Stimulated activated CD8-positive, alpha-beta memory T cell treated with anti-CD3 and anti-CD28 coated beads, Interleukin-7, amount 100 ng/mL, for 4 hours (primary cell): ENCODE measurements at regions not wholly inside any gene's neighbourhood (a gene's known extent, or its start where the extent isn't known, plus 50 kb on each side); places are given as distances from the start of the nearest gene placed in this dataset.
"Not testable (repeated sequence)": the region's sequence is repeated elsewhere in the genome, so short reads cannot be mapped to it uniquely, and the experiment has no call there.

Experiments
- DNase-seq, 2 donors: peaks; one replicate each; pipeline ENCODE4 v3.0.0-alpha.2; 2020; ENCODE audit warnings: low read depth in 2 of 2

DNA sequence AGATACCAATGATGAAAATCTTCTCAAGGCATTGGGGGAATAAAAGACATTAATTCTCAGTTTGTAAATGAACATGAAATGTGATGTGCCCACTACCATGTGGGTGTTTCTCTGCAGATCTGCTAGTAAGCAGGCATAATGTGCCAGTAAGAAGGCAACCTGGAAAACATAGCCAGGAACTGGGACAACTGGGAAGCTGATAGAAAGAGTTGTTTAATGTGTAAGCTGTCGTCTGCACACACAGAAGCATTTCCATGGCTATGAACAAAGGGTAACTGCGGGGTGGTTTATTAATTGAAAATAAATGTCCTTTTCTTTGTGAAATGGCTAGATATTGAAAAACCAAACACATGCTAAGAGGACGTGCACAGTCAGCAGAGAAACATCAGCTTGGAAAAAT is 52.0 kb downstream of the ZC3H11B start:
- no peak for DNase-seq

DNA sequence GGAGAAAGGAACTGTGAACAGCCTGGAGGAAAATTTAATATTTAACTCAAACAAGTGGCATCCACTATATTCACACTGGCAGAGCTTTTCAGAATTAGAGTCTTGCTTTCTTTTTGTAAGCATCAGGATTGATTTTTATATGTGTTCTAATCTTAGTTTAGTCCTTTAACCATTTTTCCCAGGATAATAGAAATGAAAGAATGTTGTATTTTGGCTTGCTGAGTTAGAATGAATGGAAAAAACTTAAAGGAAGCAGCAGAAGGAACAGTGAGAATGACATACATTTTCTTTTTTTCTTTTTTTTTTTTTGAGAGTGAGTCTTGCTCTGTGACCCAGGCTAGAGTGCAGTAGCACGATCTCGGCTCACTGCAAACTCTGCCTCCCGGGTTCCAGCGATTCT is 53.0 kb downstream of the ZC3H11B start:
- no peak for DNase-seq

DNA sequence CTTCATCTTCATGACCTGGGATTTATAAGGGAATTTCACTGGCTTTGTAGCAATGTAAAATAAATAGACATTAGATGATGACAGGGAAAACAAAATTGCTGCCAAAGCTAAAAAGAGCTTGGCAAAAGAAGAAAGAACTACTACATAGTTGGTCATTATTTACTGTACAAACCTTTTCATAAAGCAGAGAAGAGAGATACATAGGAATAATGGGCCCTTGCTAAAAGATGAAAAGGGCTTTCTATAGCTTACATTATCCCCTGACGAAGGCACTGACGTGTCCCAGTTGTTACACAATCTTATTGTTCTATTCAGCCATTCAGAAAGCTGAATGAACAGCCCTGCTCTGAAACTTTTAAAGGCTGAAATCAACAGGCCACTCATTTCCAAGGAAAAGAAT is 57.1 kb downstream of the ZC3H11B start:
- no peak for DNase-seq

DNA sequence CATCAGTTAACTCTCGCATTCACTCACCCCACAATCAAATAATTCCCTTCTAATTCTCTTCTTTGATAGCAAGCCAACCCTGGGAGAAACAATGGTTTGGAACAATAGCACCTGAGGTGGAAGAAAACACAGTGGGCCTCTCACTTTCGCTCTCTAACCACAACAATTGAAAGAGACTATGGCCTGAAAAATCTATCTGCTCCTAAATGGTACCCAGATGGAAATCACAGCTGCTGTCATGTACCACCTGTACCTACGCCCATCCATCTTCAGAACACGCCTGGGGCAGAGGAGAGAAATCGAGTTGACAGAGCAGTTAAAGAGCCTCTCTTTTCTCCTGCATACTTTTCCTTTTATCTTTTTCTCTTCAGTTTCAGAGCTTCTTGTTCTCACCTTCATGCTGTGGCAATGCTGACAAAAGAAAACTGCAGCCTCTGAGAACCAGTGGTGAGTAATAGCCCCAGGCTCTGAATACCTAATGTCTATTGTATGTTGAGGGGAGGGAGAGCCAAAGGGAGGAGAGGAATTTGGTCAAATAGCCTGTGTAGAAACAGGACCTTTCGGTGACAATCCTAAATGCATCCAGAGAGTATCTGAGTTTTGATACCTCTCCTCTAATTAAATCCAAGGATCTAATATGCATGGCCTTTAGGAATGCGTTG is 57.7 kb downstream of the ZC3H11B start:
- DNase-seq = no peak

DNA sequence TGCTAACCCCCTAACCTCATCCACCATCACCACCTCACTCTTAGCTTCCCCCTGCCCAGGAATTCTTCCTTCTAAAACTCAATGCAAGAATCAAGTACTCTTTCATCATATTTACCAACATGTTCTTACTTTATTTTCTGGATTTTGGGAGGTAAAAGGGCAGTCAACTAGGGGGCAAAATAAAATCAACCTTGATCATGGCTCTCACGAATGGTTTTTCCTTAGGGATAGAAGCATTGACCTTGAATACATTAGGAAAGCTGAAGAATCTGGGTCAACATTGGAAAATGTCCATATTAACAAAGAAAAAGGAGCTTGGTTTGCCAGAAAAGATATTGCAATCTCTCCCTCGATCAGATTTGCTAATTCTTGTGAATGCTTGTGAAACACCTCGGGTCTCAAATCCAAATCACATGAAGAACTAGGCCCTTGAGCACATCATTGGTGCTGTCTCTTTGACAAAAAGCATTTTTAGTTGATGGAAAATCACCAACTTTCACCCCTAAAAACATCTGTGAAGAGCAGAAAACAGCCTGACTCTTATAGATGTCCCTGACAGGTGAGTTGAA is 58.9 kb downstream of the ZC3H11B start:
- DNase-seq = no peak

DNA sequence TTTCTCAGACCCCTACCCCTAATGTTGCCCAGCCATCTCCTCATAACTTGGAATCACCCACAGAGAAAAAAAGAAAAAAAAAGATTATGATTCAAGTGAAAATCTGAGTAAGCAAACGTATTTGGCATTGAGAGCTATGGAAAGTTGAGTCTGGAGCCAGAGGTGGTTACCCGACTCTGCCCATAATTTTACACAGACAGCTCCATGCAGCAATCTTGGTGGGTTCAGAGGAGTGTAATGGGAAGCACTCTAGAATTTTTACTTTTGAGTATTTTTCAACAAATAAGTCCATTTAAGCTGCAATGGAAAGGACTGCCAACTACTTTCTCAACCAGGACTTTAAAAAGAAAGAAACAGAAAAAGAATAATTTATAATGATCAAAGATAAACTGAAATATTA is 62.7 kb downstream of the ZC3H11B start:
- no peak for DNase-seq

DNA sequence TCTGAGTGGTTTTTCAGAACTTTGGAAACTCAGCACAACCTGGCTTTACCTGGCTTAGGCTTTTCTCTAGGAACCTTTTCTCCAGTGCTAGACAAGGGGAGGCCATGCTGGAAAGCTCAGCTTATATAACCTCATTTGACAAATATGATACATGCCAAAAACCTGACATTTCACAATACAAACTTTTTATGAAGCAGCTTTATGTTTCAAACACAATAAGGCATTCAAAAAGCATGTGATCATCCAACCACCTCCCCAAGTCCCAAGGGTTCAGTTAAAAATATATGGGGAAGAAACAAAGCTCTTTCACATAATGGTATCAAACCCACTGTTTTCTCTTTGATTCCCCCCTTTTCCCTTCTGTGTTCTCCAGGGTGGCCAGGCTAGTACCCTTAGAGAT is 63.7 kb downstream of the ZC3H11B start:
- DNase-seq = no peak

DNA sequence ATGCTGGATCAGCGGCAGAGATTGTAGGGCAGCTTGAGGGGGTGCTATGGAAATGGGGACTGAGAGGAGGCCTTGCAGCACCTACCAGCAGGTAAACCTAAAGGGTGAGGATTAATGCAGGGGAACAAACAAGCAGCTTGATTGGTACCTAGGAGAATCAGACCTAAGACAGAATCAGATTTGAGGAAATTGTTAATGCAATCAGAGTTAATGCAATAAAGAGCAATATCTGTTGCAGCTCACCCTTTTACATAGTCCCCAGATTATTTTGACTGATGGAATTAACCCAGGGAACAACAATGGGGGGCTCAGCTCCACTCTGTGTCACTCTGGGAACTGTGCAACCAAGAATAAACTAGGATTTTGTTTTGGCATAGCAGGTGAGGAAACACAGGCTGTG is 64.5 kb downstream of the ZC3H11B start:
- DNase-seq = no peak

DNA sequence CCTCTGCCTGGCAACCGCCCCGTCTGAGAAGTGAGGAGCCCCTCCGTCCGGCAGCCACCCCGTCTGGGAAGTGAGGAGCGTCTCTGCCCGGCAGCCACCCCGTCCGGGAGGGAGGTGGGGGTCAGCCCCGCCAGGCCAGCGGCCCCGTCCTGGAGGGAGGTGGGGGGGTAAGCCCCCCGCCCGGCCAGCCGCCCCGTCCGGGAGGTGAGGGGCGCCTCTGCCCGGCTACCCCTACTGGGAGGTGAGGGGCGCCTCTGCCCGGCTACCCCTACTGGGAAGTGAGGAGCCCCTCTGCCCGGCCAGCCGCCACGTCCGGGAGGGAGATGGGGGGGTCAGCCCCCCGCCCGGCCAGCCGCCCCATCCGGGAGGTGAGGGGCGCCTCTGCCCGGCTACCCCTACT is 67.1 kb downstream of the ZC3H11B start:
- DNase-seq = not testable (repeated sequence)

DNA sequence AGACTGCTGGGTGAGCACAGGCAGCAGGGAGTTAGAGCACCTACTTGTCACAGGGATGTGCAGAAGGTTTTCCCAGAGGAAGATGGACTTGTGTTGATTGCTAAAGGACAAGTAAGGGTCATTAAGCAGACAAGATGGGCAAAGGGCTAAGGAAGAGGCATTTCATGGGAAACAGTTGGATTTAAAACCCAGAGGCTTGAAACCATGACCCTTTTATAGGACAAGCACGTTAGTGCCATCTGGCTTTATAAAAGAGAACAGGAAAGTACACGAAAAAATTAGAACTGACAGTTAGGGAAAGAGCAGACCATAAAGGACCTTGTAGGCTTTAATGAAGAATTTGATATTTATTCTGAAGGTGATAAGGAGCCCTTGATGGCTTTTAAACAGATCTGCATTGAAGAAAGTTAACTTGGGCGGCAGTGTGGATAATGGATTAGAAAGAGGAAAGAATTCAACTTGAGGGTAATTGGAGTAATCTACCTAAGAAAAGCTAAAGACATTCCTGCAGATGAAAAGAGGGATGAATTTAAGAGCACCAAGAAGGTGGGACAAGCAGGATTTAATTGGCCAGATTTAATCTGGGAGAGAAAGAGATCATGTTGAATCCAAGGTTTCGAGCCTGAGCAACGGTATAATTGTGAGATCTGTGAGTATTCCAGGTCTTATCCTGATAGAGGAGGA is 68.6 kb downstream of the ZC3H11B start:
- DNase-seq = no peak

DNA sequence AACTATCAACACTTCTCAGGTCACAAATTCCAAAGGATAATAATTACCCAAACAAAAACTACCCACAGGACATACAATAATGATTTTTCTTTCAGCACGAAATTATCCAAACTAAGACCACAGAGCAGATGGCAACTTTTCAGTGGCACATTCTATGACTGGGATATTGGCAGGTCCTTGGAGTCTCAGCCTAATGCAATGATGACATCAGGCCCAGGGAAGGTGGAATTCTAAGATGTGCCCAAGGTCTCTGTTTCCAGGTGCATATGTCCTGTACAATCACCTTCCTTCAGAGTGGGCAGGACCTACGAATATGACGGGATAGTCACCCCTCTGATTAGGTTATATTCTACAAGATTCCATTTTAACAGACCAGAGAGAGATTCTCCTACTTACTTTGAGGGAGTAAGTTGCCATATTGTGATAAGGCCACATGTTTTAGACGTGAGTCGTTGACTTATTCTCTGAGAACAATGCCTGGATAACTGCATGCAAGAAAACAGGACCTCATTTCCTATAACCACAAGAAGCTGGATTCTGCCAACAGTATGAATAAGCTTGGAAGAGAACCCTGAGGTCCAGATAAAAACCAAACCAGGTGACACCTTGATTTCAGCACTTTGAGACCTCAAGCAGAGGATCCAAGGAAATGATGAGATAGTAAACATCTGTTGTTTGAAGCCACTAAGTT is 69.9 kb downstream of the ZC3H11B start:
- no peak for DNase-seq

DNA sequence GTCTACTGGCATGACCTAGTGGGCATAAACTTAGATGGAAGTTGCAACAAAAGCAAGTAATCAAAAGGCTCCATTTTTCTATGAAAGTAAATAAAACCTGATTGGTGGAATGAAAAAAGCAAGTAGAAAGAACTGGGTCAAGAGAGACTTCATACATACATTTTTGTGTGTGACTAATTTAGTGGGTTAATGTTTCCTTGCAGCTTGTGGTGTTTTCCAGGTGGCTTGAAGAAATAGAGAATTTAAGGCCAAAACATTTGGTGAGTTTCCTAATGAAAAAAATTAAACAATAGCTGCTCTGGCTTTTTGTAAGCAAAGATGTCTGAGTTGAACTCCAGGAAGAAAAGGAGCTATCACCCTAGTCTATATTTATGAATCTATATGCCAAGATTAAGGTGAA is 71.0 kb downstream of the ZC3H11B start:
- no peak for DNase-seq

DNA sequence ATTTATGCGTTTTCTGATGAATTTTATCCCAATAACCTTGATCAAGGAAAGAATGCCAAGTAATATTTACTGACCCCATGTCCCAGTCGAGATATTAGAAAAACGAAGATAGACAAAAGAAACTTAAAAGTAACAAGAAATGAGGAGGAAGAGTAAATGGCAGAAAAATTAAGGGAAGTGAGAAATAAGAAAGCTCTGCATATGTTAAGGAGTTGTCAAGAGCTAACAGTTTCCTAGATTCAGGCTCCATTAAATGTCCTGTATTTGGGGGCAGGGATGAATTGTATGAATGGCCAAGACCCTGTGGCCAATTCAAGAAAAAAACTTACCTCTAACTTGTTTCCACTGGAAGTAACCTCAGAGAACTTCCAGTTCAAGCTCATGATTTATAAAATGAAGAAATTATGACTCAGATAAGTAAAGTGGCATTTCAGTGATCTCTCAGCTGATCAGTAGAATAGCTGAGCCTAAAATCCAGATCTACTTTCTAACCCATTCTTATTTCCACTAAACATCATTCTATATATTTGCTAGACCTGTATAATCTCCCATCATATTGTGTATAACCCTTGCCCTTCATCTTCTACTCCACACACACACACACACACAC is 73.2 kb downstream of the ZC3H11B start:
- DNase-seq = no peak

DNA sequence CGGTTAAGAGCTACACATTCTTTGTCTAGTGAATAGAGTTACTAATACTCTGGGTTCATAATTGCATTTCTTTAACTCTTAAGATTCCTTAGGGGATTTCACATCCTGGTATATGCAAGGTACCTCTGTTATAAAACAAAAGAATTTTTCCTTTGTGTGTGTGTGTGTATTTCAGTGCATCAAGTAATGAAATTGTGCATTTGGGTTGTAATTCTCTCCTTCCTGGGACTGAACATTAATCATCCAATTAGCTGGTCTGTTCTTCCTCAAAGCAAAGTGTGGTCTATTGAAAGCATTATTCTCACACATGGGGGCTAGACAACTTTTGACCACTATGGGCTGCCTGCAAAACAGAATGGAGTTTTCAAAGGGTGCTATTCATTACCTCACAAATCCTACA is 74.0 kb downstream of the ZC3H11B start:
- DNase-seq = no peak

DNA sequence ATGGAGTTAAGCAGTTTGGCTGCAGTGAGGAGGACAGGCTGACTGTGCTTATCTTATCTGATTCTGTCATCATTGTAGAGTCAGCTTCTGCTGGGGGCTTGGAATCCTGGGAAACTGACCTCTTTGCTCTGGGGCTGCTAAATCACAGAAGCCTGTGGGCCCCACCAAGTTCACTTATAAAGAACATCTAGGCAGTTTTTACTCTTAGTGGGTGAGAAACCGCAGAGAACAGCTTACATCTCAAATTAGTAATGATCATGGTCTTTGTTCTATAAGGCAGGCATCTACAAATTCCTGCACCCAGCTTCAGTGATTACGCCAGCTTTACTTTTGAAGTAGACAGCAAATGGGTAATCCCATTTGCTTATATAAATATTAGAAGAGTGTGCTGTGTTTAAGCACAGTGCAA is 75.7 kb downstream of the ZC3H11B start:
- DNase-seq = no peak

DNA sequence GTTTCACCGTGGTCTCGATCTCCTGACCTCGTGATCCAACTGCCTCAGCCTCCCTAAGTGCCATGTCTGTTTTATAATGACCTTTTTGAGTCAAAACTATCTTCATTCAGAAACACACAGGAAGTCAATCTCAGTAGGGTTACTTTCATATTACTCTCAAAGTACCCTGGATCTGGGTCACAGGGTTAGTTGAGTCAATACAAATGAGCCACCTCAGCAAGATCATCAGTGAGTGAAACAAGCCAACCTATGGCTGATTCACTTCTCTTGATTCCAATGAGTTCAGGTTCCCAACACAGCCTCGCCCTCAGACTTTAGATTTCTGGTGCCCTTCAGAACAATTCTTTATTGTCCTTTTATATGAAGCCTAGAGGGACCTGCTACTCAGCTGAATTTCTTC is 76.9 kb downstream of the ZC3H11B start:
- no peak for DNase-seq

DNA sequence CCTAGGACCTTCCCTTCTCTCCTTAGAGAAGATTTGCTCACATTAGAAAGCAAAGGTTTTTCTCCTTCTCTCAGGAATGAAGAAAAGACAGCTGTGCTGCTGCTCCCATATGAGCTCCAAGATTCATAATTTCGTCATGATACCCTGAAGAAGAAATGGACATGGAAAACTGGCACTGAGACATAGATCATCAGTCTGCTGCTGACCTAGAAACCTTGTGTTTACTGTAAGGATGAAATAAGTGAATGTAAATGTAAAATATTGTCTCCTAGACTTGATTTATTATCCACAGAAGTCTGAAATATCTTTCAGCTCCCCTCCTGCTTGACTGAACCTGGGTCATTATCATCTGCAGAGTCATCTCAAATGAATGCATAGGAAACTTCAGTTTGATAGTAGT is 77.9 kb downstream of the ZC3H11B start:
- DNase-seq = no peak

DNA sequence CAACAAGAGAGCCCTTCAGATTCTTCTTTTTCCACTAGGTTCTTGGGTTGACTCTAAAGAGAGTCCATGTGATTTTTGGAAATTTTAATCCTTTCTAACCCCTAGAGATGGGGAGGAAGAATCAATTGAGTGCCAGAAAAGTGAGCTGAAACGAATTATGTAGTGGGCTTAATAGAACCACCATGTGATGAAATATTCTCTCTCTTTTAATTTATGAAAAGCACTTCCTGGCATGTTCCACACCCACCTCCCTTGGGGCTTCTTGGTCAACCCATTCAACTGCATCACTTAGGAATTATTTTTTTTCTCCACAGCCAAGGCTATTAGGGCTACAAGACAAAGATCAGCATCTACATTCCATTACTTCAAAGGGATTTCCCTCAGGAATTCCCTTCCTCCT is 79.6 kb downstream of the ZC3H11B start:
- DNase-seq = no peak

DNA sequence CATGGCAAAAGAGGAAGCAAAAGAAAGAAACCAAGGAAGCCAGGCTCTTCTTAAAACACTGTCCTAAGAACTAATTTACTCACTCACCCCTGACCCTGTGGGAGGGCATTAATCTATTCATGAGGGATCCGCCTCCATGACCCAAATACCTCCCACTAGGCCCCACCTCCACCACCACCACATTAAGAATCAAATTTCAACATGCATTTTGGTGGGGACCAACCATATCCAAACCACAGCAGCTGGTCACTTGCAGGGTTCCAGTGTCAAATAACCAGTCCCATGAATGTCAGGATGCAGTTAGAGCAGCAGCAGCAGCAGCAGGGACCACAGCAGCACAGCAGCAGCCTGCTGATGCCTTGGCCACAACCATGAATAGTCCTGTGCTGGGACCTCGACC is 83.8 kb downstream of the ZC3H11B start:
- DNase-seq = no peak

DNA sequence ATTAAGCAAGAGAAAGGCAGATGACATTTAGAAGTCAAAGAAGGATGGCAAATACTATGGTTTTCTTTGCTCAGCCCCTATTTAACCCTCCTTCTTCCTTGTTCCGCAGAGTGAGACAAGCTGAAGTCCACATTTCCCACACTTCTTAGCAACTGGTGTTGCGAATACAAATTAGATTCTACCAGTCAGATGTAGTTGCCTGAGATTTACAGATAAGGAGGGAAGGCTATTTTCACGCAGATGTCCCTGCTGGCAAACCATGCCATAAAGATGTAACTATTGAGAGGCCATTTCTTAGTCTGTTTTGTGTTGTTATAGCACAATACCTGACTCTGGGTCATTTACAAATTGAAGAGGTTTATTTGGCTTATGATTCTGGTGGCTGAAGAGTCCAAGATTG is 84.3 kb downstream of the ZC3H11B start:
- DNase-seq = no peak

DNA sequence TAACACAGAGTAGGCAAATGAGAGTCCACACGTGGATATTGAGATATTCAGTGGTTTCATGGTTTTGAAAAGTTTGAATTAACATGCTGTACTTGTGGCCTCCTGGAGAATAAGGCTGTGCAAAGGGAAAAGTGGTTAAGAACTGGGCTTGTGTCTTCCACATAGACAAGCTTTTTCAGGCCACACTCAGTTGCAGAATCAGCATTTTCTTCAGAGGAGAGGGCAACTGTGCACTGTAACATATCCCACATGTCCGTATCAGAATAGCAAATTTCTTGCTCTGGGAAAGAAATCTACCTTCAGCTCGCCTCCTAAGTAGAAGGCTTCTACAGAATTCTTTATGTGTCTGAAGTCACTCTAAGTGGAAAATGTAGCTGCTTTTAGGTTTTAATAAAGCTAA is 84.9 kb downstream of the ZC3H11B start:
- DNase-seq = no peak

DNA sequence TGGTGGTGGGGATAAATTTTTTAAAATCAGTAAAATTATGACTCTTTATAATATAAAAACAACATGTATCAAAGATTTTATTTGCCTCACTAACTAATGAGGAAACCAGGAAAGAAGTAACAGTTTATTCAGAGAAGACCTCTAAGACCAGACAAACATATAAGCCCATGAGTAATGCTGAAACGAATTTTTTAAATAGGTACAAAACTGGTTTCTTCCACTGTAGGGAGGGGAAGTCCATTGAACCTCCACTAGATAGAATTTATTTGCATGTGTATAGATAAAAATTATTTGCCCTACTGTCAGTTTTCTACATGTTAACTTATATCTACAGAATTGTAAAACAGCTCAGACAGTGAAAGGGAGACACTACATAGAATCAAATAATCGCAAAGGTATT is 86.8 kb downstream of the ZC3H11B start:
- no peak for DNase-seq

DNA sequence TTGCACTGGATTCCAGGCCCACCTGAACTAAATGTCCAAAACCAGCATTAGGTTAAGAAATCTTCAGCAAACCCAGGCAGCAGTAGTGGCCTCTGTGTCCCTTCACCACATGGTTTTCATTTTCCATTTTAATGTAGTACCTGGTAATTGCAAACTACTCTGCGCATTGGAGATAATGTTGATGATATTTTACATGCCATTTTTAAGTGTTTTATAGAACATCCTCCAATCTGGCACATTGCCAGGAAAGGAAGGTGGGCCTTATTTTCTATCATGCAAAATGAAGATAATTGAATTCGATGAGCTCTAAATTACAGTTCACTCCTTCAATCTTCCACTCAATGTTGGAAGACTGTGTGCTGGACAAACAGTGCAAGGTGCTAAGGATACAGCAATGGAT is 89.5 kb downstream of the ZC3H11B start:
- no peak for DNase-seq
